ENCODE measurements at regions not wholly inside any gene's neighbourhood (a gene's known extent, or its start where the extent isn't known, plus 50 kb on each side); places are given as distances from the start of the nearest gene placed in this dataset.

- no peak for DNase-seq
- in situ Hi-C loops (cut with HindIII; ENCODE audit: low pct_ligation_motif_present, low pct_unique_long_range_greater_than_20kb, low sequenced_read_pairs) = no loop called here
Observed at GRCh38 chr2:33680644-33681363, 81.7 kb upstream of the FAM98A start.

DNA sequence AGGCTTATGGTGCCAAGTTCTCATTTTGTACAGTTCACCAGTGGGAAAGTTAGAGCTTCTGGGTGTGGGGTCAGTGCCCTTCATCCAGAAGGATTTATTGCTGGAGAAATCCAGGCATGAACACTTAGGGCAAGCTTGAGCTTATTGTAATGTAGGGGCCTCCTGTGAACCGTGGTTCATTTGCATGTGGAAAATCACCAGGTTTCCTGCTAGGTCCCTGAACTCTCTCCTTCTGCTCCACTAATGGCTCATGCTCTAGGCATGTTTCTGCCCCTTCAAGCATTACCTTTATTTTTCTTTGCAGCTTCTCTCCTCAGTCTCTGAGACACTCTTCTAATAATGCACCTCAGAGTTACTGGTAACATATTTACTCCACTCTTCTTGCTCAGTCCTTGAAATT lies 79.3 kb upstream of the FAM98A start:
- in situ Hi-C loops (cut with HindIII; ENCODE audit: low pct_ligation_motif_present, low pct_unique_long_range_greater_than_20kb, low sequenced_read_pairs) = no loop called here
- DNase-seq = no peak

DNA sequence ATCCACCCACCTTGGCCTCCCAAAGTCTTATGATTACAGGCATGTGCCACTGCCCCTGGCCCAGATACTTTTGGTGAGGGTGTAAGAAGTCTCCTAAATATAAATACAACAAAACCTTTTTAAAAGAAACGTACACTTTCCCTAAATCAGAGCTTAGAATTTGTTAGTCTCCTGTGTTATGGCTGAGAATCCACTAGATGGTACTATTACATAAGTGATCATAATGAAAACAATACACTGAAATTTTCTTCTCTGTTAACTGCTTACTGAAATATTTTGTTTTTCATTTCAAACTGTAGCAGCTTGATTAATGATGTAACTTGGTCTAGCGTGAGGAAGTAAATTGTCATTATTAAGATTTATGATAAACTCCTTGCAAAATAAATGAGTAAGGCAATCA lies 74.8 kb upstream of the FAM98A start:
- peak; percentile 16 for DNase-seq
- in situ Hi-C loops (cut with HindIII; ENCODE audit: low pct_ligation_motif_present, low pct_unique_long_range_greater_than_20kb, low sequenced_read_pairs) = no loop called here

DNA sequence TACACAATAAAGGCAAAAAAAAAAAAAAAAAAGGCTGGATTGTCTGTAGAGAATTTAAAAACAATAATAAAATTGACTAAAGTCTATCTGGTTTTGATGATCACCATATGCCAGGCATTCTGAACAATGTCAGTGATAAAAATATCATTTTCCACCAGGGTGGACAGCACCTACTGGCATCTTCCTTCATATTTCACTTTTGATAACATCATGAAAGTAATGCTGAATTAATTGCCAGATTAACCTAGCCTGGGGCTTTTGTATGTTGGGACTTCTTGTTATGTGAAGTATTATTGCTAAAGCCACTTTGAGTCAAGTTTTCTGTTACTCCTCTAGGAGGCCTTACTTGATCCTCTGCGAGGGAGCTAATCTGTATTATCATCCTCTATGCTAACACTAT lies 73.8 kb upstream of the FAM98A start:
- in situ Hi-C loops (cut with HindIII; ENCODE audit: low pct_ligation_motif_present, low pct_unique_long_range_greater_than_20kb, low sequenced_read_pairs) = no loop called here
- no peak for DNase-seq

GRCh38 chr2:33672389-33672788 lies 73.3 kb upstream of the FAM98A start:
- no peak for DNase-seq
- in situ Hi-C loops (cut with HindIII; ENCODE audit: low pct_ligation_motif_present, low pct_unique_long_range_greater_than_20kb, low sequenced_read_pairs) = no loop called here

GRCh38 chr2:33671198-33671597 lies 72.1 kb upstream of the FAM98A start:
- DNase-seq = no peak
- in situ Hi-C loops (cut with HindIII; ENCODE audit: low pct_ligation_motif_present, low pct_unique_long_range_greater_than_20kb, low sequenced_read_pairs) = no loop called here

- in situ Hi-C loops (cut with HindIII; ENCODE audit: low pct_ligation_motif_present, low pct_unique_long_range_greater_than_20kb, low sequenced_read_pairs) = no loop called here
- DNase-seq = no peak
Observed at GRCh38 chr2:33670392-33670937, 71.4 kb upstream of the FAM98A start.

DNA sequence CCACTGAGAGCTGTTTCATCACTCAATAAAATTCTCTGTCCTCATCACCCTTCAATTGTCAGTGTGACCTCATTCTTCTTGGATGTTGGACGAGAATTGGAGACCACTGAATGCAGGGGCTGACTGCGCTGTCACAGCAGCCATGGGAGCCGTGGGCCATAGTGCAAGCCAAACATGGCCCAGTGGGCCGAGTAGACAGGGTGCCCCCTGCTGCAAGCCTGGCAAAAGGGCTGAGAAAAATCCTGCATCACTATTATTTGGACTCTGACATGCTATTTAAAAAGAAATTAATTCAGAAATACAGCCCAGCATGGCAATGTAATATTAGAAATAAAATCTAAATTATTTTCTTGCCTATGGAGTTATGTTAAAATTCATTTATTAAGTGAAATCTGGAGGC lies 67.8 kb upstream of the FAM98A start:
- in situ Hi-C loops (cut with HindIII; ENCODE audit: low pct_ligation_motif_present, low pct_unique_long_range_greater_than_20kb, low sequenced_read_pairs) = no loop called here

DNA sequence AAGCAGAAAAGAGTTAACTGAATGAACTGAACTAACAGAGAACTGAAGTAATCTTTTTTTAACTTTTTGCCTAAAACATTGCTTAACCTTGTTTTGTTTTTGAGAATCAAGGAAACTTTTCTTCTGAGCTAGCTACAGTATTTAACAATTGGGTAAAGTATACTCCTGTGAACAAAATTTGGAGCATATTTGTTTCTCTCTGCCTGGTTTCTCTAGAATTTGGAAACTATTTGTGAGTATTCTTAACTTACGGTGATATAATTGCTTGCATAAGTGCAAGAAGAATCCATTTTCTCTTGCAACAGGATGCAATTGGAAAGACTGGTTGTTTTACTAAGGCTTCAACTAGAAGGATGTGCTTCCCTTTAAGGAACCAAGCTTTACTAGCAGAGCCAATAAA lies 65.9 kb upstream of the FAM98A start:
- in situ Hi-C loops (cut with HindIII; ENCODE audit: low pct_ligation_motif_present, low pct_unique_long_range_greater_than_20kb, low sequenced_read_pairs) = no loop called here
- DNase-seq = no peak

More for the DNA sequence above, 67.8 kb upstream of the FAM98A start:
- no peak for DNase-seq

- in situ Hi-C loops (cut with HindIII; ENCODE audit: low pct_ligation_motif_present, low pct_unique_long_range_greater_than_20kb, low sequenced_read_pairs) = no loop called here
- DNase-seq = no peak
Observed at GRCh38 chr2:33660416-33661123, 61.5 kb upstream of the FAM98A start.

GRCh38 chr2:33655626-33656320 lies 56.7 kb upstream of the FAM98A start:
- in situ Hi-C loops (cut with HindIII; ENCODE audit: low pct_ligation_motif_present, low pct_unique_long_range_greater_than_20kb, low sequenced_read_pairs) = no loop called here
- DNase-seq = peak; percentile 42

DNA sequence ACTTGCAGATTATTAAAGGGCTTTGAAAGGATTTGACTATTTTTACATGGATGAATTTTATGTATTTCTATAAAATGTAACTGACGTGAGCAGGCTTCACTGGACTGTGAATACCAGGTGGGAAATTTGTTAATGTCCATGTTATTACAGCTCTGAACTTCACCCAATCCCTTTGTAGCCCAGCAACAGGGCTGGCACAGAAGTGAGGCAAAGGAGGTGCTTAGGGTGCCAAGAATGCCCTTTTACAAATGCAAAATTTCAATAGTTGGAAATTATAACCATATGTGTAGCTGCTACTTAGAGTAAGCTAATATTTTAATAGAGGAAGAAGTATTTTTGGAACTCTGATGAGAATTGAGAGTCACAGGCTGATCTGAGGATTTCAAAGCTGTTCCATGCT lies 53.7 kb upstream of the FAM98A start:
- in situ Hi-C loops (cut with HindIII; ENCODE audit: low pct_ligation_motif_present, low pct_unique_long_range_greater_than_20kb, low sequenced_read_pairs) = no loop called here
- DNase-seq = no peak

- DNase-seq = no peak
- in situ Hi-C loops (cut with HindIII; ENCODE audit: low pct_ligation_motif_present, low pct_unique_long_range_greater_than_20kb, low sequenced_read_pairs) = no loop called here
Observed at GRCh38 chr2:33650171-33650570, 51.1 kb upstream of the FAM98A start.
